Fibroblast of the aortic adventitia (primary cell): ENCODE measurements at regions not wholly inside any gene's neighbourhood (a gene's known extent, or its start where the extent isn't known, plus 50 kb on each side); places are given as distances from the start of the nearest gene placed in this dataset.

Source experiments
- DNase-seq: peaks from one replicate; pipeline ENCODE4 v3.0.0-alpha.2; 2010; ENCODE audit warnings: low read depth
- H3K4me3 ChIP-seq: 2 replicates; pipeline ENCODE4 v1.5.1; 2011; ENCODE audit warnings: low read depth, mild to moderate bottlenecking, control low read depth, low read length, moderate library complexity
- TF ChIP-seq, protein P1 (sequence below): IDR thresholded peaks from 2 replicates; pipeline ENCODE4 v1.5.1; 2011; ENCODE audit warnings: mild to moderate bottlenecking, low read length, control low read depth, inconsistent platforms; ENCODE audit not compliant: insufficient read depth

DNA sequence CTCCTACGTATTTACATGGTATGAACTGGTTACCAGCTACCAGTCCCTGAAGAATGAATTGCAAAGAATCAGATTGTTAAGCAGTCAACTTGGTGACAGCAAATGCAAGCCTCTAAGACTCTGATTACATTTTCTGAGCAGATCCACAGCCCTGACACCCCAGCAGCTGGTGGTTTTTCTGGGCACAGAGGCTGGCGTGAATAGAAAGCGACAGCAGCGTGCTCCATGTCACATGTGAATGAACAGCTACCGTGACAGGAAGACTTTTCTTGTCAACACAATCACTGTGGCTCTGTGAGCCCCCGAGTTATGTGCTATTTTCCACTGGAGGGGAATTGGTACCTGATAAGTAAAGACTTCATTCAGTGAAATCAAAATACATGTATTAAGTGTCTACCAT lies 93.2 kb upstream of the CBLN2 start:
- DNase-seq: no peak
- no peak overlapping the region for H3K4me3 ChIP-seq
- TF ChIP-seq, protein P1, sequence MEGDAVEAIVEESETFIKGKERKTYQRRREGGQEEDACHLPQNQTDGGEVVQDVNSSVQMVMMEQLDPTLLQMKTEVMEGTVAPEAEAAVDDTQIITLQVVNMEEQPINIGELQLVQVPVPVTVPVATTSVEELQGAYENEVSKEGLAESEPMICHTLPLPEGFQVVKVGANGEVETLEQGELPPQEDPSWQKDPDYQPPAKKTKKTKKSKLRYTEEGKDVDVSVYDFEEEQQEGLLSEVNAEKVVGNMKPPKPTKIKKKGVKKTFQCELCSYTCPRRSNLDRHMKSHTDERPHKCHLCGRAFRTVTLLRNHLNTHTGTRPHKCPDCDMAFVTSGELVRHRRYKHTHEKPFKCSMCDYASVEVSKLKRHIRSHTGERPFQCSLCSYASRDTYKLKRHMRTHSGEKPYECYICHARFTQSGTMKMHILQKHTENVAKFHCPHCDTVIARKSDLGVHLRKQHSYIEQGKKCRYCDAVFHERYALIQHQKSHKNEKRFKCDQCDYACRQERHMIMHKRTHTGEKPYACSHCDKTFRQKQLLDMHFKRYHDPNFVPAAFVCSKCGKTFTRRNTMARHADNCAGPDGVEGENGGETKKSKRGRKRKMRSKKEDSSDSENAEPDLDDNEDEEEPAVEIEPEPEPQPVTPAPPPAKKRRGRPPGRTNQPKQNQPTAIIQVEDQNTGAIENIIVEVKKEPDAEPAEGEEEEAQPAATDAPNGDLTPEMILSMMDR: no peak

DNA sequence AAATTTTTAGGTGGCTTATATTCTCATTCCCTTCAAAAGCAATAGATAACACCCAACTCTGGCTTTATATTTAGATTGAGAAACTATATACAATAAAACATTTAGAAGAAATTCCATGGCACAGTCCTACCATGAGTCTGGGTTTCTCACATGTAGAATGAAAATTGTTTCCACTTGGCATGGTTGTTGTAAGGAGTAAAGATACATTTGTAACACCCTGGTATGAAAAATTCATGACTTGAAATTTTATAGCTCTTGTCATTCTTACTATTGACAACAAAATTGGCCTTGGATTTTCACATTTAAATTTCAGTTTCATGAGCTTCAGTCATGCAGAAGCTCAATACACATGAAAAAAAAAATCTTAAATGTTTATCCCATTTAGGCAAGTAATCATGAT lies 92.5 kb upstream of the CBLN2 start:
- TF ChIP-seq, protein P1: no peak
- no peak for DNase-seq
- no peak overlapping the region for H3K4me3 ChIP-seq

DNA sequence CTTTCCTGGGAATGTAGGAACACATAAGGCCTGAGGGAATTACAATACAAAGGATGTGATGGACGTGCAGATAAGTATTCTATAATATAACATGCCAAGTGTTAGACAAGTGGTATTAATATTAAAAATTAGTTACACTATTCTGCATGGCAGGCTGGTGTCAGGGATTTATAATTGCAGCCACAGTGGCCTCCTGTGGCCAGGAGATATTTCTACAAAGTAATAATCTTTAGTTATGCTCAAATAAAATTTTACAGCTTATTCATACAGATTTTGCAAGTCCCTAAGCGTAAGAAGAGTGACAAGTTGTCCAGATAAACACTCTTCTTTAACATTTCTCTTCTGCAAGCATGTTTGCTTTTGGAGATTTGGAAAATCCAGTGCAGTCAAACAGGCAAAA lies 90.4 kb upstream of the CBLN2 start:
- no peak for DNase-seq
- TF ChIP-seq, protein P1: no peak
- H3K4me3 ChIP-seq: no peak overlapping the region

DNA sequence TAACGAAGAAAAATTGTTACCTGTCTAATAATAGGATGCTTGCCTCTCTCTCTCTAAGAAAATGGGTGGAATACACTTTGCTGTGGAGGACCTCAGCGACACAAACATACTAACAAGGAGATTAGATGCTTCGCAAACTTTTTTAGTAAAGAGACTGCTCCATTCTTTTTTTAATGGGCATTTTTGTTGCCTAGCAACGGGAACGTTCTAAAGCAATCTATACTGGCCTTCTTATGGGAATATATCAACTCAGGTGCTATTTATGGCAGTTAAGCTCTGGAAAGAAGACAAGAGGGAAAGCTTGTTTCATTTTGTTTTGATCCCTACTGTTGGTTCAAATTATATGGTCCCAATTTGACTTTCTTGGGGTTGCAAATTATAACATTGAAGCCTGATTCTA lies 86.8 kb upstream of the CBLN2 start:
- no peak overlapping the region for H3K4me3 ChIP-seq
- TF ChIP-seq, protein P1: no peak
- DNase-seq: no peak

DNA sequence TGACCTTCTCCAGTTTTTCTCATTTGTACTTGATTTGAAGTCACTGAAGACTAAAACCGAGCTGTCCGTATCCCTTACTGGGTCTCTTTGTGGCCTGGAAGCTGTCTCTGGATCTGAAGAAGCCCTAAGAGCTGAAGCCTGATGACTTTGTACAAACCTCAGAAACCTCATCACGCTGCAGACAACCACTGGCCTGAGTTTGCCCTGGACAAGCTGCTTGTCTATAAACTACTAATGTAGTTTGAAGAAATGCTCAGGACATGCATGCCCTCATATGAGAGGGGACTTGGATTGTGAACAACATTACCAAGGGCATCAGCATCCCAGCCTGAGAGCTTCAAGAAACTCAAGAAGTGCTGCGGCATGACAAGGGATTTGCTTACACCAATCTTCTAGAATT lies 79.3 kb upstream of the CBLN2 start:
- no peak overlapping the region for H3K4me3 ChIP-seq
- TF ChIP-seq, protein P1: no peak
- no peak for DNase-seq

DNA sequence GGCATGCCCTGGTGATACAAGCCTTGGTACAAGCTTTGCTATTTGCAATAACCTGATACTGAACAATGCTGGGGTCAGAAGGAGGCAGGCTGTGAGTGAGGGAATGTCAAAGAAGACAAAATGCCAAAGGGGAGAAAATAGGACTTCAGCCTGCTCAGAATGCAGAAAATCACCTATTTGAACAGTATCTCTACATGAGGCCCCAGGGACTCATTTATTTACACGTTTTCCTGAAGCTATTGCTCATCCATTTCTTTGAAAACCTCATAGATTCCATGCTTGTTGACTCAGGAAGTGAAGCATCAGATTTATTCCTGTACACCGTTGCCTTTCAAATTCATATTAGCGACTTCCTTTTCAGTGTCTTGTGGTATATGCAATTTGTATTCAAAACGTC lies 69.4 kb upstream of the CBLN2 start:
- no peak for DNase-seq
- no peak overlapping the region for H3K4me3 ChIP-seq
- TF ChIP-seq, protein P1: no peak

DNA sequence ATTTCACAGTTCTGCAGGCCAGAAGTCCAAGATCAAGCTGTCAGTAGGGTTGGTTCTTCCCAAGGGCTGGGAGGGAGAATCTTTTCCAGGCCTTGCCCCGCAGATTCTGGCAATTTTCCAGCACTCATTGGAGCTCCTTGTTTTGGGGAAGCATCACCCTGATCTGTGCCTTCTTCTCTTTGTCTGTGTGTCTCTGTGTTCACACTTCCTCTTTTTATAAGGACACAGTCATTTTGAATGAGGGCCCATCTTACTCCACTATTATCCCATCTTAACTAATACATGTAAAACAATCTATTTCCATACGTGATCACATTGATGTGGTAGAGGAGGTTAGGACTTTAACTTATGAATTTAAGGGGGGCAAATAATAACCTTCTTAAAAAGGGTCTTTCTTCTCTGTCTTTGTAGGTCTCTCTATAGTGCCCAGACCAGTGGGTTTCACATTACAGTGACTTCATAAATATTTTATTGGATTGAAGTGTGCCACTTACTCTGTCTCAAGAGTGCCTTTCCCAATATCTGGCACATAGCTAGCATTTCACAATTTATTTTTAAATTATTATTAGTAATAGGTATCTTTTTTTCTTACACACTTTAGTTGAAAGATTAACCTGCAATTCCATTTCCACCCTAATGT lies 68.9 kb upstream of the CBLN2 start:
- no peak for DNase-seq
- no peak overlapping the region for H3K4me3 ChIP-seq
- TF ChIP-seq, protein P1: no peak
